Transverse colon (tissue), 4 donors: ENCODE measurements at regions not wholly inside any gene's neighbourhood (a gene's known extent, or its start where the extent isn't known, plus 50 kb on each side); places are given as distances from the start of the nearest gene placed in this dataset.
A peak's percentile ranks its signal among the peaks of the same experiment; 100 is the strongest.
"Not testable (repeated sequence)": the region's sequence is repeated elsewhere in the genome, so short reads cannot be mapped to it uniquely, and the experiment has no call there.

Experiments
- DNase-seq: peaks from one replicate; pipeline ENCODE4 v3.0.0-alpha.2; 2019
- H3K27ac ChIP-seq, 4 donors: fragments of 200-600 bp; sonication (generic); 2 replicates each; pipeline ENCODE4 v1.5.1; 2016 to 2018; ENCODE audit warnings: inconsistent platforms in 4 of 4
- H3K27me3 ChIP-seq: fragments of 200-600 bp; sonication (generic); 2 replicates; pipeline ENCODE4 v1.5.1; 2017; ENCODE audit warnings: inconsistent platforms
- H3K36me3 ChIP-seq, 4 donors: fragments of 200-600 bp; sonication (generic); 2 replicates each; pipeline ENCODE4 v1.5.1; 2017 to 2019; ENCODE audit warnings: inconsistent platforms in 4 of 4
- H3K4me1 ChIP-seq, 4 donors: fragments of 200-600 bp; sonication (generic); 2 replicates each; pipeline ENCODE4 v1.5.1; 2017 to 2020; ENCODE audit warnings: inconsistent platforms in 4 of 4
- H3K4me3 ChIP-seq, 4 donors: fragments of 200-600 bp; sonication (generic); 1 replicate in 1 of 4; 2 replicates in 3 of 4; pipeline versions ENCODE4 v1.5.1 to v1.6.1; 2017 to 2019; ENCODE audit warnings: inconsistent platforms in 4 of 4
- H3K9me3 ChIP-seq, 2 donors: fragments of 200-600 bp; sonication (generic); 2 replicates each; pipeline ENCODE4 v1.5.1; 2017 to 2019; ENCODE audit warnings: inconsistent platforms in 2 of 2
- CTCF ChIP-seq, 5 experiments: fragments of 200-600 bp in 3 of 5; fragments of 450-650 bp in 2 of 5; sonication (generic) in 3 of 5; IDR thresholded peaks; 1 replicate in 2 of 5; 2 replicates in 3 of 5; pipeline ENCODE4 v1.5.1; 2016 to 2017; ENCODE audit warnings: antibody characterized with exemption in 5 of 5, inconsistent platforms in 3 of 5, mild to moderate bottlenecking in 2 of 5, moderate library complexity in 1 of 5
- EP300 ChIP-seq: sonication (generic); formaldehyde crosslinking; IDR thresholded peaks from one replicate; pipeline ENCODE4 v1.6.1; 2017; ENCODE audit warnings: antibody characterized with exemption, low read depth
- POLR2A ChIP-seq: fragments of 450-650 bp; IDR thresholded peaks from one replicate; pipeline ENCODE4 v1.6.1; 2016; ENCODE audit warnings: antibody characterized with exemption, mild to moderate bottlenecking, moderate library complexity
- POLR2AphosphoS5 ChIP-seq, 3 donors: sonication (generic); formaldehyde crosslinking; IDR thresholded peaks; one replicate each; pipeline ENCODE4 v1.6.1; 2016; ENCODE audit warnings: antibody characterized with exemption in 3 of 3
- WGBS, 2 donors: methylation state at CpG; one replicate each; pipeline ENCODE4 v1.1.5; 2018; ENCODE audit warnings: low coverage in 1 of 2; 5-methylcytosine and 5-hydroxymethylcytosine counted together
- in situ Hi-C, 4 donors: fragments of 200-750 bp; cut with MboI; loops; one replicate each; pipeline versions ENCODE4 v1.15.0 to v1.15.1; 2017; ENCODE audit warnings: low sequenced_read_pairs in 3 of 4, low pct_ligation_motif_present in 1 of 4, low pct_unique_long_range_greater_than_20kb in 1 of 4
- intact Hi-C: fragments of 100-400 bp; cut with DNase I; formaldehyde crosslinking; loops from one replicate; pipeline ENCODE4 v1.15.1; 2023; ENCODE audit warnings: low total_unique reads

DNA sequence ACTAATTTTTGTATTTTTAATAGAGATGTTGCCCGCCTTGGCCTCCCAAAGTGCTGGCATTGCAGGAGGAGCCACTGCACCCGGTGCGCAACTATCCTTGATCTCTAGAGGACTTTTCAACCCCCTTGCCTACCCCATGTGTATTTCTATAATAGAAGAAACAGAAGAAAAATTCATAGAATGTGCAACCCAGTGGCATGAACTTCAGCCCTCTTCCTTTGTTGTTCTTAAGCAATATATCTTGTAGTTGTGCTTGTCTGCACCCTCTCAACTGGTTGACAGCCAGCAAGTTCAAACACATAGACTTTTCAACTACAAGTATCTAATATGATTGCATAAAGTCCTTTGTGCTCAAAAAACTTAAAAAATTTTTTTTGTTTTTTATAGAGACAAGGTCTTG, 72.3 kb upstream of the NCOA3 start:
- WGBS, 2 donors, result 96% methylated on average over 3 of the region's 3 CpGs; no CpG with 5 or more reads in 1 of the 2 donors
- in situ Hi-C loops, result no loop called here

DNA sequence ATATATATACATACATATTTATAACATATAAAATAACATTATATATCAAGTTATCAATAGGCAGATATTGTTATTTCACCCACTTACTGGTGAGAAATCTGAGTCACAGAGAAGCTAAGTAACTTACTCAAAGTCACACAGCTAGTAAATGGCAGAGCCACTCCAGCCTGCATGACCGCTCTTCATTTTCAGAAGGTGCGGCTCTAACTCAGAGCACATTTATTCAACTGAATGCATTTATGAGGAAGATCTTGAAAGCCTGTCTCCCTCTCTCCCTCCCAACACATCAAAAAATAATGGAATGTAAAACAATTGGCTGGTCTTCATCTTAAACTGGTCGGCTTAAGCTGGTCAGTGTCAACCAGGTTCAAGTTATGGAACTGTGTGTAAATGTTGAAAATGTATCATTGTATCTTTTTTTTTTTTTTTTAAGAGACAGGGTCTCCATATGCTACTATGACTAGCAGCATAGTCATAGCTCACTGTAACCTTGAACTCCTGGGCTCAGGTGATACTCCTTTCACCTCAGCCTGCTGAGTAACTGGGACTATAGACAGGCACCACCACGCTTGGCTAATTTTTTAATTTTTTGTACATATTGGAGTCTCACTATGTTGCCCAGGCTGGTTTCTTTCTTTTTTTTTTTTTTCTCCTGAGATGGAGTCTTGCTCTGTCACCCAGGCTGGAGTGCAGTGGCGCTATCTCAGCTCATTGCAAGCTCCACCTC, 70.7 kb upstream of the NCOA3 start:
- in situ Hi-C loops, result no loop called here
- no peak for DNase-seq
- 93 to 98% methylated on average over 4 to 5 of the region's 5 CpGs for WGBS, 2 donors
- TF ChIP-seq CTCF (IDR thresholded peaks at IDR 0.05) (no peak), EP300 (no peak), POLR2A (no peak), POLR2AphosphoS5 (IDR thresholded peaks at IDR 0.05) (no peak)
- Histone ChIP-seq H3K9me3 (peaks cover 16 to 20% of the 10 kb centered on the region in 2 donors), H3K36me3 (no peaks in the 10 kb centered on the region), H3K27ac (no peak overlapping the region), H3K4me3 (no peak overlapping the region), H3K27me3 (no peaks in the 10 kb centered on the region), H3K4me1 (no peaks in the 10 kb centered on the region)
- intact Hi-C loops, result no loop called here

More for the DNA sequence above, 72.3 kb upstream of the NCOA3 start:
- no peaks in the 10 kb centered on the region for H3K36me3 ChIP-seq
- no peaks in the 10 kb centered on the region for H3K4me1 ChIP-seq
- intact Hi-C loops, result no loop called here
- H3K9me3 ChIP-seq, result peaks cover 16 to 20% of the 10 kb centered on the region in 2 donors
- DNase-seq, result no peak
- H3K4me3 ChIP-seq, result no peak overlapping the region
- H3K27ac ChIP-seq, result no peak overlapping the region
- no peaks in the 10 kb centered on the region for H3K27me3 ChIP-seq
- TF ChIP-seq EP300 (no peak), CTCF (IDR thresholded peaks at IDR 0.05) (no peak), POLR2AphosphoS5 (IDR thresholded peaks at IDR 0.05) (no peak), POLR2A (no peak)

- no peak overlapping the region for H3K4me3 ChIP-seq
- TF ChIP-seq EP300 (no peak), POLR2A (no peak), CTCF (IDR thresholded peaks at IDR 0.05) (no peak), POLR2AphosphoS5 (IDR thresholded peaks at IDR 0.05) (no peak)
- 0 to 68% methylated on average over 1 to 3 of the region's 3 CpGs for WGBS, 2 donors
- H3K27me3 ChIP-seq, result no peaks in the 10 kb centered on the region
- intact Hi-C loops (no loop called here), in situ Hi-C loops (no loop called here)
- peaks cover 0 to 3% of the 10 kb centered on the region in 2 donors for H3K9me3 ChIP-seq
- no peak for DNase-seq
- no peak overlapping the region for H3K27ac ChIP-seq
- no peaks in the 10 kb centered on the region for H3K4me1 ChIP-seq
- H3K36me3 ChIP-seq, result no peaks in the 10 kb centered on the region
These were observed 68.9 kb upstream of the NCOA3 start for GRCh38 chr20:47432834-47433210.

DNA sequence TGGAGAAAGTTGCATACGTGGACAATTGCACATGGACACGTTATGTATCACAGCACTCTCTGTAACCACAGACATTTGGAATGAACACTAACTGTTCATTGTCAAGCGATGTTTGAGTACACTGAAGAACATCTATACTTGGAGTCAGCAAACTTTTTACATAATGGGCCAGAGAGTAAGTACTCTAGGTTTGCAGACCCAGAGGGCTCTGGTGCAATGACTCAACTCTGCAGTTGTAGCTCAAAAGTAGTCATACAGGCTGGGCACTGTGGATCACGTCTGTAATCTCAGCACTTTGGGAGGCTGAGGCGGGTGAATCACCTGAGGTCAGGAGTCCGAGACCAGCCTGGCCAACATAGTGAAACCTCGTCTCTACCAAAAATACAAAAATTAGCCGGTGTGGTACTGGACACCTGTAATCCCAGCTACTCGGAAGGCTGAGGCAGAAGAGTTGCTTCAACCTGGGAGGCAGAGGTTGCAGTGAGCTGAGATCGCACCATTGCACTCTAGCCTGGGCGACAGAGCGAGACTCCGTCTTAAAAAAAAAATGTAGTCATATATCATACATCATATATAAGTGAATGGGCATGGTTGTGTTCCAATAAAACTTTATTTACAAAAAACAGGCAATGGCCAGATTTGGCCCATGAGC, 67.4 kb upstream of the NCOA3 start:
- H3K9me3 ChIP-seq, H3K4me3 ChIP-seq, intact Hi-C loops, H3K4me1 ChIP-seq, DNase-seq, H3K27me3 ChIP-seq, in situ Hi-C loops, H3K36me3 ChIP-seq: not testable (repeated sequence)
- WGBS, 2 donors, result 83 to 93% methylated on average over 10 to 13 of the region's 13 CpGs
- peak overlapping the region in 1 of 4 donors; percentile 38 for H3K27ac ChIP-seq
